H1 (cell line): ENCODE measurements at regions not wholly inside any gene's neighbourhood (a gene's known extent, or its start where the extent isn't known, plus 50 kb on each side); places are given as distances from the start of the nearest gene placed in this dataset.

Experiments
- CTCF ChIA-PET: fragments of 300-600 bp; sonication (Branson Sonifier 250); formaldehyde crosslinking; loops from one replicate; lab custom pipeline; 2021; ENCODE audit not compliant: partially characterized antibody; lab: Charles Lee
- POLR2A ChIA-PET: fragments of 300-600 bp; sonication (Branson Sonifier 250); formaldehyde crosslinking; loops from one replicate; lab custom pipeline; 2021; ENCODE audit warnings: inconsistent platforms; ENCODE audit not compliant: partially characterized antibody; lab: Charles Lee
- DNase-seq, 2 experiments: peaks; one replicate each; pipeline versions ENCODE4 v3.0.0 to v3.0.0-alpha.2; 2010 to 2022; ENCODE audit warnings: low spot score in 2 of 2, low read depth in 1 of 2, mixed read lengths in 1 of 2
- FAIRE-seq: peaks from 2 replicates; lab custom pipeline; 2011; peaks lifted over from hg19 to GRCh38; lab: Jason Lieb, UNC
- H2AFZ ChIP-seq: 2 replicates; pipeline ENCODE4 v1.8.1; 2012; ENCODE audit warnings: low read length, inconsistent platforms
- H2AK5ac ChIP-seq: 2 replicates; pipeline ENCODE4 v1.6.1; 2013; ENCODE audit warnings: low read depth, low read length
- H2BK120ac ChIP-seq: replicated peaks from 2 replicates; pipeline ENCODE3; 2013; ENCODE audit warnings: low read depth, low read length, inconsistent platforms
- H2BK12ac ChIP-seq: 2 replicates; pipeline ENCODE4 v1.6.1; 2013; ENCODE audit warnings: low read depth, low read length
- H2BK15ac ChIP-seq: 2 replicates; pipeline ENCODE4 v1.6.1; 2013; ENCODE audit warnings: low read length
- H2BK20ac ChIP-seq: 2 replicates; pipeline ENCODE4 v1.6.1; 2013; ENCODE audit warnings: low read length
- H2BK5ac ChIP-seq: 2 replicates; pipeline ENCODE4 v1.6.1; 2013; ENCODE audit warnings: low read depth, low read length
- H3K14ac ChIP-seq: 2 replicates; pipeline ENCODE4 v1.6.1; 2013; ENCODE audit warnings: inconsistent platforms; ENCODE audit not compliant: insufficient read length
- H3K18ac ChIP-seq: 2 replicates; pipeline ENCODE4 v1.6.1; 2013; ENCODE audit warnings: low read length; ENCODE audit errors: extremely low read depth
- H3K23ac ChIP-seq: 2 replicates; pipeline ENCODE4 v1.6.1; 2013; ENCODE audit warnings: inconsistent platforms; ENCODE audit not compliant: insufficient read length
- H3K23me2 ChIP-seq: 2 replicates; pipeline ENCODE4 v1.6.1; 2013; ENCODE audit warnings: low read depth, low read length
- H3K27ac ChIP-seq: 2 replicates; pipeline ENCODE4 v1.6.1; 2011; ENCODE audit warnings: low read depth, low read length, inconsistent platforms
- H3K27me3 ChIP-seq, 4 experiments: replicated peaks in 1 of 4; 1 replicate in 1 of 4; 2 replicates in 3 of 4; pipeline versions ENCODE4 v1.6.1 to v1.8.1; 2011 to 2013; ENCODE audit warnings: low read length in 3 of 4, mild to moderate bottlenecking in 3 of 4, inconsistent platforms in 2 of 4, mixed read lengths in 2 of 4, moderate library complexity in 1 of 4; ENCODE audit not compliant: control insufficient read depth in 3 of 4, insufficient read depth in 3 of 4; ENCODE audit errors: extremely low read depth in 1 of 4
- H3K36me3 ChIP-seq, 4 experiments: 2 replicates each; pipeline versions ENCODE4 v1.6.1 to v1.8.1; 2011 to 2013; ENCODE audit warnings: mild to moderate bottlenecking in 4 of 4, low read length in 3 of 4, moderate library complexity in 2 of 4, control low read depth in 1 of 4, inconsistent platforms in 1 of 4; ENCODE audit not compliant: insufficient read depth in 4 of 4, control insufficient read depth in 2 of 4
- H3K4ac ChIP-seq: replicated peaks from 2 replicates; pipeline ENCODE3; 2013; ENCODE audit warnings: low read length, low read depth, mixed read lengths, inconsistent platforms; ENCODE audit not compliant: insufficient read length
- H3K4me1 ChIP-seq, 4 experiments: replicated peaks in 1 of 4; 1 replicate in 1 of 4; 2 replicates in 3 of 4; pipeline versions ENCODE4 v1.6.1 to v1.8.1; 2011 to 2013; ENCODE audit warnings: low read length in 3 of 4, inconsistent platforms in 2 of 4, mixed read lengths in 1 of 4; ENCODE audit not compliant: insufficient read depth in 4 of 4, control insufficient read depth in 3 of 4
- H3K4me2 ChIP-seq, 2 experiments: 2 replicates each; pipeline versions ENCODE4 v1.6.1 to v1.8.1; 2011 to 2013; ENCODE audit warnings: low read depth in 2 of 2, low read length in 2 of 2, control low read depth in 1 of 2, inconsistent platforms in 1 of 2, mild to moderate bottlenecking in 1 of 2; ENCODE audit not compliant: insufficient read depth in 1 of 2
- H3K4me3 ChIP-seq, 4 experiments: fragments of 200-600, 300-600 bp in 1 of 4; sonication (generic), shearing (Covaris generic), sonication (Bioruptor Twin) in 1 of 4; 2 replicates each; pipeline versions ENCODE4 v1.5.1 to v1.8.1; 2011 to 2016; ENCODE audit warnings: low read length in 4 of 4, low read depth in 3 of 4, control low read depth in 2 of 4, inconsistent platforms in 2 of 4, mild to moderate bottlenecking in 2 of 4, mixed read lengths in 1 of 4, moderate library complexity in 1 of 4; ENCODE audit not compliant: insufficient read depth in 2 of 4; ENCODE audit errors: extremely low read depth in 1 of 4
- H3K56ac ChIP-seq: replicated peaks from 2 replicates; pipeline ENCODE3; 2013; ENCODE audit warnings: low read depth, mild to moderate bottlenecking, mixed read lengths, low read length, inconsistent platforms; ENCODE audit not compliant: insufficient read length
- H3K79me1 ChIP-seq: 2 replicates; pipeline ENCODE4 v1.6.1; 2013; ENCODE audit warnings: low read depth, low read length, control low read depth
- H3K79me2 ChIP-seq, 2 experiments: 2 replicates each; pipeline versions ENCODE4 v1.6.1 to v1.8.1; 2012 to 2013; ENCODE audit warnings: low read length in 2 of 2, mild to moderate bottlenecking in 2 of 2, inconsistent platforms in 1 of 2; ENCODE audit not compliant: insufficient read depth in 2 of 2, control insufficient read depth in 1 of 2
- H3K9ac ChIP-seq, 4 experiments: replicated peaks in 1 of 4; 1 replicate in 1 of 4; 2 replicates in 3 of 4; pipeline versions ENCODE4 v1.6.1 to v1.8.1; 2011 to 2013; ENCODE audit warnings: low read depth in 3 of 4, low read length in 3 of 4, control low read depth in 2 of 4, mild to moderate bottlenecking in 2 of 4, moderate library complexity in 2 of 4, inconsistent platforms in 1 of 4; ENCODE audit errors: extremely low read depth in 1 of 4
- H3K9me3 ChIP-seq, 2 experiments: 2 replicates each; pipeline versions ENCODE4 v1.6.1 to v1.8.1; 2012 to 2013; ENCODE audit warnings: mild to moderate bottlenecking in 2 of 2, moderate library complexity in 2 of 2, control low read depth in 1 of 2, inconsistent platforms in 1 of 2, low read depth in 1 of 2, low read length in 1 of 2, mixed read lengths in 1 of 2; ENCODE audit not compliant: insufficient read depth in 2 of 2
- H4K20me1 ChIP-seq, 2 experiments: replicated peaks in 1 of 2; 2 replicates each; pipeline versions ENCODE3 to v1.8.1; 2011 to 2013; ENCODE audit warnings: inconsistent platforms in 2 of 2, low read length in 2 of 2, mild to moderate bottlenecking in 1 of 2; ENCODE audit not compliant: insufficient read depth in 2 of 2, control insufficient read depth in 1 of 2
- H4K5ac ChIP-seq: 2 replicates; pipeline ENCODE4 v1.6.1; 2013; ENCODE audit warnings: low read length, low read depth, mixed read lengths, inconsistent platforms; ENCODE audit not compliant: insufficient read length
- H4K8ac ChIP-seq: 2 replicates; pipeline ENCODE4 v1.8.0; 2013; ENCODE audit warnings: mild to moderate bottlenecking, moderate library complexity, low read length, inconsistent platforms; ENCODE audit not compliant: insufficient read depth; ENCODE audit errors: extremely low read depth
- H4K91ac ChIP-seq: replicated peaks from 2 replicates; pipeline ENCODE3; 2013; ENCODE audit warnings: low read length, mixed read lengths, inconsistent platforms; ENCODE audit not compliant: insufficient read length
- ASH2L ChIP-seq: fragments of 200-600, 300-600 bp; sonication (generic); IDR thresholded peaks from one replicate; pipeline ENCODE4 v1.7.1; 2017; ENCODE audit warnings: low read length
- BCL11A ChIP-seq, 2 experiments: IDR thresholded peaks; one replicate each; pipeline ENCODE4 v1.6.1; 2011; ENCODE audit warnings: low read depth in 2 of 2, low read length in 2 of 2, mild to moderate bottlenecking in 2 of 2
- KDM5A ChIP-seq: fragments of 200-600 bp; IDR thresholded peaks from 2 replicates; pipeline ENCODE4 v1.7.1; 2012; ENCODE audit warnings: mild to moderate bottlenecking, low read length, inconsistent platforms, mixed read lengths
- RAD21 ChIP-seq, 2 experiments: IDR thresholded peaks in 1 of 2; conservative IDR thresholded peaks in 1 of 2; 2 replicates each; pipeline ENCODE4 v1.6.1; 2011; ENCODE audit warnings: low read depth in 2 of 2, low read length in 2 of 2, improper control_type of control experiment in 1 of 2, inconsistent platforms in 1 of 2, mild to moderate bottlenecking in 1 of 2, moderate library complexity in 1 of 2
- RNF2 ChIP-seq: fragments of 200-900, 300-1000 bp; sonication (generic); IDR thresholded peaks from 2 replicates; pipeline ENCODE4 v1.7.1; 2016; ENCODE audit warnings: borderline replicate concordance, low read depth, mild to moderate bottlenecking, antibody characterized with exemption, low read length; ENCODE audit not compliant: poor library complexity, severe bottlenecking; ENCODE audit errors: missing control alignments
- WGBS, 2 experiments: shearing (Covaris generic) in 1 of 2; methylation state at CpG; one replicate each; pipeline versions ENCODE4 v1.1.6 to v1.1.7; 2013 to 2015; ENCODE audit warnings: low lambda C conversion rate in 2 of 2, mixed read lengths in 2 of 2, inconsistent platforms in 1 of 2, low coverage in 1 of 2, missing lambda C conversion rate in 1 of 2; ENCODE audit not compliant: insufficient replicate concordance in 2 of 2, insufficient coverage in 1 of 2, insufficient read length in 1 of 2; ENCODE audit errors: extremely low coverage in 1 of 2, missing lambda C conversion rate in 1 of 2; 5-methylcytosine and 5-hydroxymethylcytosine counted together

- H3K4me1 ChIP-seq: no peaks in the 10 kb centered on the region
- no peaks in the 10 kb centered on the region for H3K27me3 ChIP-seq
- H3K4me3 ChIP-seq: no peak overlapping the region
- ChIA-PET CTCF (interaction anchor here (1.5 kb wide), 1 partner anchor 17 kb away, joined by 4 read pairs; no protein-coding TSS in a partner anchor), POLR2A (no interaction called here)
- H3K23me2 ChIP-seq: no peaks in the 10 kb centered on the region
- H3K14ac ChIP-seq: no peak overlapping the region
- H2BK5ac ChIP-seq: no peak overlapping the region
- no peak overlapping the region for H2BK15ac ChIP-seq
- H3K56ac ChIP-seq: no peak overlapping the region
- H4K5ac ChIP-seq: no peak overlapping the region
- H3K79me2 ChIP-seq: no peaks in the 10 kb centered on the region
- WGBS, 2 experiments: 93% methylated on average over 3 of the region's 3 CpGs; no CpG with 5 or more reads in 1 of the 2 experiments
- H3K4me2 ChIP-seq: no peak overlapping the region
- H4K8ac ChIP-seq: no peak overlapping the region
- H3K18ac ChIP-seq: no peak overlapping the region
- DNase-seq (no peak), FAIRE-seq (no peak)
- H2AK5ac ChIP-seq: no peak overlapping the region
- no peak overlapping the region for H2BK20ac ChIP-seq
- H3K4ac ChIP-seq: no peak overlapping the region
- no peaks in the 10 kb centered on the region for H4K20me1 ChIP-seq
- H3K9ac ChIP-seq: no peak overlapping the region
- H4K91ac ChIP-seq: no peak overlapping the region
- H3K36me3 ChIP-seq: no peaks in the 10 kb centered on the region
- no peaks in the 10 kb centered on the region for H3K79me1 ChIP-seq
- H2BK120ac ChIP-seq: no peak overlapping the region
- no peak overlapping the region for H3K27ac ChIP-seq
- H2AFZ ChIP-seq: peak overlapping the region; percentile 53; the same call in 1 of the 2 replicates
- no peak overlapping the region for H2BK12ac ChIP-seq
- H3K9me3 ChIP-seq: no peaks in the 10 kb centered on the region
- TF ChIP-seq RAD21 (IDR thresholded peaks at IDR 0.05 in 1 of 2, conservative IDR thresholded peaks at IDR 0.05 in 1 of 2; ENCODE audit: low read depth in 2 of 2, low read length in 2 of 2) (no peak), BCL11A (IDR thresholded peaks at IDR 0.05; ENCODE audit: low read depth in 2 of 2, low read length in 2 of 2) (no peak), KDM5A (no peak), ASH2L (no peak), RNF2 (no peak)
- TF ChIP-seq, all 59 proteins: peak for 0
- no peak overlapping the region for H3K23ac ChIP-seq
These were observed 498.9 kb upstream of the NETO1 start for GRCh38 chr18:73366713-73367112.
